ENCODE measurements at regions not wholly inside any gene's neighbourhood (a gene's known extent, or its start where the extent isn't known, plus 50 kb on each side); places are given as distances from the start of the nearest gene placed in this dataset.
"Not testable (repeated sequence)": the region's sequence is repeated elsewhere in the genome, so short reads cannot be mapped to it uniquely, and the experiment has no call there.

DNA sequence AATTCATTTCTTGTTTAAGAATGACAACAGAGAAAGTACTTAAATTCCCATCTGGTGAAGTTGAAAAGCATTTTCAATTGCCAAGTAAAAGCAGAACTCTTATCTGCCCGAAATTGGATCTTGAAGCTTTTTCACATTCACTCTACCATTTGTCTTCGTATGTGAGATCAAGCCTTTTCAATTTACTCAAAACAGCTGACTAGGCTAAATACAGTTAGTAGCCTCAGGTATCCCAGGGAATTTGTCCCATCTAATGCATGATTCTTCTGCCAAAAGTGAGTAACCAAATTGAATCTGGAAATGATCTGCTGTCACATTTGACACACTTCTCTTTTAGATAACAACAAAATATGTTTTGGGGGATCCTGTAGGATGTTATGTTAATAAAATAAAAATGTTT lies 596.8 kb upstream of the HS3ST5 start:
- DNase-seq (ENCODE audit: low read depth in 2 of 2): no peak

DNA sequence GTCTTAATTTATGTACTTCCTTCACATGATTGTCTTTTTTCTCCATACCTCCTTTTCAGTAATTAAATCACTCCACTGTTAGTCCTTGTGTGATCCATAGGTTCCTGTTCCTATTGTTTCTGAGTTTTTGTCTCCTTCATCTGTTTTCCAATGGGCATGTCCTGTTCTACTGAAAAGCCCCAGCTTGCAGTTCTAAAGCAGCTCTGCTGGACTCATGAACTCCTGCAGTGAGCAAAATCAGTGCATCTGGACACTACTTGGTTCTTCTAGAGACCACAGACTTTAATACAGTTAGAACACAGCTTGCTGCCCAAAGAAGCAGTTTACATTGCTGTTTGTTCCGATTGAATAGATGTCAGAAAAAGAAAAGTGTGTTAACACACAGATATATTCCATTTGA lies 593.3 kb upstream of the HS3ST5 start:
- no peak for DNase-seq (ENCODE audit: low read depth in 2 of 2)

DNA sequence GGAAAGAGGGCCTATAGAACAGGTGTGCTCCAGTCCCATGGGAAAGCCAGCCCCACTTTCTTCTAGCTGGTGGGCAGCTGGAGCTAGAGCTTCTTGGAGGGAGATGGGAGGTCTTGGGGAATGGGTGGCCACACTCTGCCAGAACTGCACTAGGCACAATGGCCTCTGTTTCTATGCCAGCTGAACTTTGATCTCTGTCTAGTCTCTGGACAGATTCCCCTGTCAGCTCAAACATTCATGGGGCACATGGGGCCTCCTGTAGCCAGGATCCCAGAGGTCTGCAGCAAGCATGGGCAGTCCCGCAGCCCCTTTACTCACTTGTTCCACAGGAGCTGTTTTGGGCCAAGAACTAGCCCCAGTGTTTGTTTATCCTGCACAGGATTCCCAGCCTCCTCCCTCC lies 591.3 kb upstream of the HS3ST5 start:
- DNase-seq (ENCODE audit: low read depth in 2 of 2): no peak

GRCh38 chr6:114928731-114929130 lies 585.9 kb upstream of the HS3ST5 start:
- not testable (repeated sequence) for DNase-seq (ENCODE audit: low read depth in 2 of 2)

- no peak for DNase-seq (ENCODE audit: low read depth in 2 of 2)
Observed at GRCh38 chr6:114906096-114906495, 563.3 kb upstream of the HS3ST5 start.

DNA sequence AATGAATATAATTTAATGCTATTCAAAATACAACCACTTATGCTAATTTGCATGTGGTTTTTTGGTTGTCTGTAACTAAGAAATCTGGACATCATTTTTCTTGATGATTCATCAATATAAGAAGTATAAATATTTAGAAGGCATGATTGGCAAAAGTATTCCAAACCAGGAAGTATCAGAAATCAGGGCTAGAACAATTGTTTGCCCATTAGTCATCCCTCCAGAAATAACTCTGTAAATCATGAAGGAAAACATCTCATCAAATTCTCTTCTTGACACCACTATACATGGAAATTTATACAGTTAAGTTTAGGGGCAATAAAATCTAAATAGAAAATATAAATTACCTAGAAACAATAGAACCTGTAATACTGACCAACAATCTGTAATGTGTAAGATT lies 554.7 kb upstream of the HS3ST5 start:
- no peak for DNase-seq (ENCODE audit: low read depth in 2 of 2)

DNA sequence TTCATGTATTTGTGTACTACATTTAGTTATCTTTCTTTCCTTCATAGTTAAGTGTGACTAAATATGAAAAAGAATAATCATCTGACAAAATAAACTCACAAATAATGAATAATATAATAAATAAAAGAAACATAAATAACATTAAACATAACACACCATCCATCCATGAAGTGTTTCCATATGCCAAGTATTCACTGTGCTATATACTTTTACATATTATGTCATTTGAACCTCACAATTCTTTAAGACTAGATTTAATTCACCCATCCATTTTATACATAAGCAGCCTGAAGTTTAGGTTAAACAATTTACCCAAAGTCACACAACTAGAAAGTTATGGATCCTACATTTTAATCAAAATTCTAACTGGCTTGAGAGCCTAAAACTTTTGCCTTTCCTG lies 549.4 kb upstream of the HS3ST5 start:
- no peak for DNase-seq (ENCODE audit: low read depth in 2 of 2)

DNA sequence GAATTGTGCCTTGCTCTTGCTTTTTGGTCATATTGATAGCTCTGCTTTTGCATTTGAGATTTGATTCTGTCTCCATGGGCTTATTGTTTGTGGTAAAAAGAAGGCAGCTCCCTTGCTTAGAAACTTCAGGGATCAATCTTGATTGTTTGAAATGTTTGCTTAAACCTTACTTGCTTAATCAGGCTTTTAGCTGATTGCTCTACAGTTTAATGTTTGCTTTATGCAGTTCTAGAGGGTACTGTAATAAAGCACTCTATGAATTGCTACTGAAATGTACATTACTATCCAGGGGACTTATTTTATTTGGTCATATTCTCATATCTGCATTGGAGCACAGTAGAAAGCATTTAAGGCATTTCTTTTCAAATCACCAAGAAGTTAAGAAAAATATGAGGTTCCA lies 545.4 kb upstream of the HS3ST5 start:
- DNase-seq (ENCODE audit: low read depth in 2 of 2): no peak

DNA sequence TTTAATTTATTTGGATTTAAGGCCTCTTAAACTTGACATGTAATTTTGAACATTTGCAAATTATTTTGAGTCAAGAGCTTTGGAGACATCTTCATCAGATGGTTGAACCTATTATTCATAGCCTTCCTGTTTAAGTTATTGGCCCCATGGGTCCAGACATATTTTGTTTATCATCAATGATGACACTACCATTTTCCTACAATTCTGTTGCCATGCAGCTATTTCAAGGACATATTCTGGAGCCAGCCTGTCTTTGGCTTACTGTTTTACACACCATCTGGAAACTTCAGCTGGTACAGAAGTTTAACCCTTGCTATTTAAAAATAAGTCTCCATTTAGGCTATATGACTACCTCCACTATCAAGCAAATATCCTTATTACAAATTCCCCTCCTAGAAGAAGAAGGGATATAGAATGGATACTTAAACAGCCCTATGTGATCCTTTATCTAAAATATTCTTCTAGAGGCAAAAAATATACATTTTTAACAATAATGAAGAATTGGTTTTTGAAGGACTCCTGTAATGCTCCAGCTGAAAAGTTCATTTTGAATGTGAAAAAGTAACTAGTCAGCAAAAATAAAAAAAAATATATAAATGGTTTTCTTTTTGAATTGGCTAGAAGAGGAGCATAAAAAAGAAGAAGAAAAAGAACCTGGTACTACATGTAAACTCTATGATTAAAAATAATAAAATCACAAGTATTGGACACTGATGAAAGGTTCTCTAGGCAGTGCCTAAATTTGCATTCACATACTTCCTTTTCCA lies 544.0 kb upstream of the HS3ST5 start:
- no peak for DNase-seq (ENCODE audit: low read depth in 2 of 2)

DNA sequence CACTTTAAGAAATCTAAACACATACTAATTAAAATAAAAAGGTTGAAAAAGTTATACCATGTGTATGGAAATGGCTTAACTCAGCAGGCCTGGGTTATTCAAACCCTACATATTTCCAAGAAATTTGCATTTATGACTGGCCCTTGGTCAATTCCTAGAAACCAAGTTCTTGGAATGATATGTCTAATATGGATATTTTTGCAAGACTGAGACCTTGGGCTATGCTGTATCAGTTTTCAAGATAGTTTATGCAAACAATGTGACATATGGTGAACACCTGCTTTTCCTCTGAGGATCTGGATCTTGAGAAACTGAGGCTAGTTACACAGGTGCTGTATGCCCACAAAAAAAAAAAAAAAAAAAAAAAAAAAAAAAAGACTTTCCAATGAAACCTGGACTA lies 536.9 kb upstream of the HS3ST5 start:
- no peak for DNase-seq (ENCODE audit: low read depth in 2 of 2)

DNA sequence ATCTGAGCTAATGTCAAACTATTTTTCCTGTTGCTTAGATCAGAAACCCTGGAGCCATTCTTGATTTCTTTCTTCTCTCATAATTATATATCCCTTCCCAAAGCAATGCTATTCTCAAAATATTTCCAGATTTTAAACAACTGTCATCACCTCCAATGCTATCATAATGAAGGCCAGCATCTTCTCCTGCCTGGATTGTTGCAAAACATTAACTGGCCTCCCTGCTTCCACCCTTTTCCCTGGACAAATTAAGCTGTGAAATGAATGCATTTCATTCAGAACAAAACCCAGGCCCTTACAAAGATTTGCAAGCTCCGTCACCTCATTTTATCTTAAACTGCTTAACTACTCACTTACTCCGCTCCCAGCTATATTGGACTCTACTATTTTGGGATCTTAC lies 535.3 kb upstream of the HS3ST5 start:
- no peak for DNase-seq (ENCODE audit: low read depth in 2 of 2)

GRCh38 chr6:114874410-114874809 lies 531.6 kb upstream of the HS3ST5 start:
- no peak for DNase-seq (ENCODE audit: low read depth in 2 of 2)

DNA sequence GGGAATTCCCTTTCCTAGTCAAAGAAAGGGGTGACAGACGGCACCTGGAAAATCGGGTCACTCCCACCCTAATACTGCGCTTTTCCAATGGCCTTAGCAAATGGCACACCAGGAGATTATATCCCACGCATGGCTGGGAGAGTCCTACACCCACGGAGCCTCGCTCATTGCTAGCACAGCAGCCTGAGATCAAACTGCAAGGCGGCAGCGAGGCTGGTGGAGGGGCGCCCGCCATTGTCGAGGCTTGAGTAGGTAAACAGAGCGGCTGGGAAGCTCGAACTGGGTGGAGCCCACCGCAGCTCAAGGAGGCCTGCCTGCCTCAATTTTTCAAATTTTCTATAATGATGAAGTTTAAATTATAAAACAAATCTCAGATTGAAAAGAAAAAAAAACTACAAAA lies 522.7 kb upstream of the HS3ST5 start:
- DNase-seq (ENCODE audit: low read depth in 2 of 2): not testable (repeated sequence)

GRCh38 chr6:114863610-114864009 lies 520.8 kb upstream of the HS3ST5 start:
- no peak for DNase-seq (ENCODE audit: low read depth in 2 of 2)

GRCh38 chr6:114862819-114863218 lies 520.0 kb upstream of the HS3ST5 start:
- DNase-seq (ENCODE audit: low read depth in 2 of 2): no peak

DNA sequence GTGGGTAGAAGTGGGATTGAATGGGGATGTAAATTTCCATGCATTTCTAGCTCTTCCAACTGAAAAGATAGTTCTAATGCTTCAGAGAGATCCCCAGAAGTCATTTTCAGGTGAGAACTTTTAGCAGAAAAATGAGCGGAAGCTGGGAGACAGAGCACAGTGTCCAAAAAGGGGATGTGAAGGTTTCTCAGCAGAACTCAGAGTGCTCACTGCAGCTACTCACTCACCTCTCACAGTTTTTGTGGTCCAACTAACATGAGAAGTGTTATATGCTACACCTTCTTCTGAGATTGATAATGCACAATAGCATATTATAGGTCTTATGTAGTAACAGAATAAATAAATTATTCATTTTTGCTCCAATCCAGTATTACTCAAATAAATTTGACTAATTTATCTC lies 519.2 kb upstream of the HS3ST5 start:
- DNase-seq (ENCODE audit: low read depth in 2 of 2): no peak

GRCh38 chr6:114844359-114844758 lies 501.5 kb upstream of the HS3ST5 start:
- no peak for DNase-seq (ENCODE audit: low read depth in 2 of 2)

DNA sequence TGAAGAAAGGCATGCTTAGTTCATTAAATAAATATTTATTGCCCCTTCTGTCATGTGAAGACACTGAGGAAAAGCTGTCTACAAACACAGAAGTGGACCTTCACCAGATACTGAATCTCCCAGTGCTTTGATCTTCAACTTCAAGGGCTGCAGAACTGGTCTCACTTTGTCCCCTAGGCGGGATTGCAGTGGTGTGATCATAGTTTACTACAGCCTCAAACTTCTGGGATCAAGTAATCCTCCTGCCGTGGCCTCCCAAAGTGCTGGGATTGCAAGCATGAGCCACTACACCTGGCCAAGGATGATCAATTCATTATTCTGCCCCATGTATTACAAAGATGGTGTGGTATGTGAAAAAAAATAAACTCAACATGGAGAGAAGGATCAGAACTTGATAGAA lies 496.2 kb upstream of the HS3ST5 start:
- no peak for DNase-seq (ENCODE audit: low read depth in 2 of 2)

- DNase-seq (ENCODE audit: low read depth in 2 of 2): no peak
Observed at GRCh38 chr6:114833211-114833610, 490.4 kb upstream of the HS3ST5 start.

- DNase-seq (ENCODE audit: low read depth in 2 of 2): no peak
Observed at GRCh38 chr6:114830515-114830914, 487.7 kb upstream of the HS3ST5 start.

GRCh38 chr6:114827135-114827534 lies 484.3 kb upstream of the HS3ST5 start:
- DNase-seq (ENCODE audit: low read depth in 2 of 2): no peak

- DNase-seq (ENCODE audit: low read depth in 2 of 2): no peak
Observed at GRCh38 chr6:114824409-114824808, 481.6 kb upstream of the HS3ST5 start.

DNA sequence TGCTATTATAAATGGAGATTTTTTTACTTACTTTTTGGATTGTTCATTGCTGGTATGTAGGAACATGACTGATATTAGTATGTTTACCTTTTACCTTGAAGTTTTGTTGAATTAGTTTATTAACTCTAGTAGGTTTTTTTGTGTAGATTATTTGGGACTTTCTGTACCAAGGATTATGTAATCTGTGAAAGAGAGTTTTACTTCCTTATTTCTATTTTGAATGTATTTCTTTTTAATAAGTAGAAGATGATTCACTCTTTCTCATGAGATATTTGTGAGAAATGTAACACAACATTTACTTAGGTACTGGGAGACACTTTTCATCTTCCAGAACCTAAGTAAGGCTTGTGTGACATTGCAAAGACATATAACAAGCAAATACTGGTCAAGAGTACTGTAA lies 473.9 kb upstream of the HS3ST5 start:
- DNase-seq (ENCODE audit: low read depth in 2 of 2): no peak

GRCh38 chr6:114810468-114810867 lies 467.6 kb upstream of the HS3ST5 start:
- DNase-seq (ENCODE audit: low read depth in 2 of 2): no peak

Data from stimulated activated CD8-positive, alpha-beta memory T cell treated with anti-CD3 and anti-CD28 coated beads, Interleukin-2, amount 100 ng/mL, for 48 hours (primary cell).